Activated naive CD8-positive, alpha-beta T cell treated with anti-CD3 and anti-CD28 coated beads for 36 hours (primary cell): ENCODE measurements at regions not wholly inside any gene's neighbourhood (a gene's known extent, or its start where the extent isn't known, plus 50 kb on each side); places are given as distances from the start of the nearest gene placed in this dataset.

Source experiments
- DNase-seq: peaks from one replicate; pipeline ENCODE4 v3.0.0; 2021
- H3K27ac Mint-ChIP-seq: one replicate; pipeline ENCODE4 v1.8.0; 2022; ENCODE audit warnings: mild to moderate bottlenecking, moderate library complexity, mixed read lengths
- H3K27me3 Mint-ChIP-seq: one replicate; pipeline ENCODE4 v1.8.0; 2022; ENCODE audit warnings: mild to moderate bottlenecking, mixed read lengths
- H3K36me3 Mint-ChIP-seq: one replicate; pipeline ENCODE4 v1.8.0; 2021; ENCODE audit warnings: mild to moderate bottlenecking, mixed read lengths
- H3K4me1 Mint-ChIP-seq: one replicate; pipeline ENCODE4 v1.8.0; 2021; ENCODE audit warnings: mixed read lengths
- H3K4me3 Mint-ChIP-seq: one replicate; pipeline ENCODE4 v1.8.0; 2022; ENCODE audit warnings: mild to moderate bottlenecking, moderate library complexity, mixed read lengths
- H3K9me3 Mint-ChIP-seq: one replicate; pipeline ENCODE4 v1.8.0; 2022; ENCODE audit warnings: mixed read lengths

GRCh38 chr2:19461504-19462255 is 103.3 kb upstream of the OSR1 start:
- Mint-ChIP-seq H3K4me1 (no peaks in the 10 kb centered on the region), H3K9me3 (no peaks in the 10 kb centered on the region), H3K4me3 (no peak overlapping the region), H3K27me3 (peaks cover 11% of the 10 kb centered on the region), H3K27ac (no peak overlapping the region), H3K36me3 (no peaks in the 10 kb centered on the region)
- no peak for DNase-seq

- Mint-ChIP-seq H3K27me3 (peaks cover 11% of the 10 kb centered on the region), H3K9me3 (no peaks in the 10 kb centered on the region), H3K27ac (no peak overlapping the region), H3K36me3 (no peaks in the 10 kb centered on the region), H3K4me1 (no peaks in the 10 kb centered on the region), H3K4me3 (no peak overlapping the region)
- no peak for DNase-seq
Measured at GRCh38 chr2:19460761-19461160, 102.3 kb upstream of the OSR1 start.

GRCh38 chr2:19458427-19459003 is 100.1 kb upstream of the OSR1 start:
- H3K27ac Mint-ChIP-seq = no peak overlapping the region

GRCh38 chr2:19457809-19458208 is 99.4 kb upstream of the OSR1 start:
- Mint-ChIP-seq H3K4me1 (no peaks in the 10 kb centered on the region), H3K36me3 (no peaks in the 10 kb centered on the region), H3K27me3 (peaks cover 4% of the 10 kb centered on the region), H3K4me3 (no peak overlapping the region), H3K9me3 (peaks cover 5% of the 10 kb centered on the region), H3K27ac (no peak overlapping the region)
- no peak for DNase-seq

More at GRCh38 chr2:19458427-19459003, 100.1 kb upstream of the OSR1 start:
- Mint-ChIP-seq H3K9me3 (peaks cover 5% of the 10 kb centered on the region), H3K36me3 (no peaks in the 10 kb centered on the region), H3K4me1 (no peaks in the 10 kb centered on the region), H3K27me3 (peaks cover 9% of the 10 kb centered on the region), H3K4me3 (no peak overlapping the region)
- no peak for DNase-seq

GRCh38 chr2:19456705-19457309 is 98.4 kb upstream of the OSR1 start:
- no peak overlapping the region for H3K4me3 Mint-ChIP-seq
- peaks cover 5% of the 10 kb centered on the region for H3K9me3 Mint-ChIP-seq
- no peak overlapping the region for H3K27ac Mint-ChIP-seq
- H3K27me3 Mint-ChIP-seq = peaks cover under 1% of the 10 kb centered on the region
- no peaks in the 10 kb centered on the region for H3K36me3 Mint-ChIP-seq
- no peaks in the 10 kb centered on the region for H3K4me1 Mint-ChIP-seq
- no peak for DNase-seq

GRCh38 chr2:19454125-19454524 is 95.7 kb upstream of the OSR1 start:
- H3K4me3 Mint-ChIP-seq = no peak overlapping the region
- no peaks in the 10 kb centered on the region for H3K36me3 Mint-ChIP-seq
- H3K27ac Mint-ChIP-seq = no peak overlapping the region
- no peaks in the 10 kb centered on the region for H3K27me3 Mint-ChIP-seq
- H3K4me1 Mint-ChIP-seq = no peaks in the 10 kb centered on the region
- H3K9me3 Mint-ChIP-seq = peaks cover 5% of the 10 kb centered on the region
- DNase-seq = no peak

- Mint-ChIP-seq H3K36me3 (no peaks in the 10 kb centered on the region), H3K4me1 (no peaks in the 10 kb centered on the region), H3K4me3 (no peak overlapping the region), H3K27ac (no peak overlapping the region), H3K9me3 (peaks cover 2% of the 10 kb centered on the region), H3K27me3 (peaks cover 6% of the 10 kb centered on the region)
- DNase-seq = no peak
Measured at GRCh38 chr2:19442731-19443130, 84.3 kb upstream of the OSR1 start.

- DNase-seq = no peak
- H3K27ac Mint-ChIP-seq = no peak overlapping the region
- no peak overlapping the region for H3K4me3 Mint-ChIP-seq
- H3K36me3 Mint-ChIP-seq = no peaks in the 10 kb centered on the region
- H3K9me3 Mint-ChIP-seq = no peaks in the 10 kb centered on the region
- H3K4me1 Mint-ChIP-seq = no peaks in the 10 kb centered on the region
- H3K27me3 Mint-ChIP-seq = peaks cover 14% of the 10 kb centered on the region
Measured at GRCh38 chr2:19439081-19439480, 80.7 kb upstream of the OSR1 start.

GRCh38 chr2:19435815-19436214 is 77.4 kb upstream of the OSR1 start:
- no peaks in the 10 kb centered on the region for H3K9me3 Mint-ChIP-seq
- no peak overlapping the region for H3K27ac Mint-ChIP-seq
- H3K27me3 Mint-ChIP-seq = peaks cover 19% of the 10 kb centered on the region
- no peak for DNase-seq
- no peak overlapping the region for H3K4me3 Mint-ChIP-seq
- no peaks in the 10 kb centered on the region for H3K36me3 Mint-ChIP-seq
- H3K4me1 Mint-ChIP-seq = no peaks in the 10 kb centered on the region

GRCh38 chr2:19434413-19434812 is 76.0 kb upstream of the OSR1 start:
- DNase-seq = no peak
- Mint-ChIP-seq H3K27ac (no peak overlapping the region), H3K27me3 (peaks cover 19% of the 10 kb centered on the region), H3K9me3 (no peaks in the 10 kb centered on the region), H3K36me3 (no peaks in the 10 kb centered on the region), H3K4me1 (no peaks in the 10 kb centered on the region), H3K4me3 (no peak overlapping the region)

- H3K27me3 Mint-ChIP-seq = peaks cover 38% of the 10 kb centered on the region
- H3K4me1 Mint-ChIP-seq = no peaks in the 10 kb centered on the region
- H3K27ac Mint-ChIP-seq = no peak overlapping the region
- no peaks in the 10 kb centered on the region for H3K36me3 Mint-ChIP-seq
- DNase-seq = no peak
- no peaks in the 10 kb centered on the region for H3K9me3 Mint-ChIP-seq
- H3K4me3 Mint-ChIP-seq = no peak overlapping the region
Measured at GRCh38 chr2:19426941-19427340, 68.5 kb upstream of the OSR1 start.

GRCh38 chr2:19426144-19426543 is 67.7 kb upstream of the OSR1 start:
- DNase-seq = no peak
- Mint-ChIP-seq H3K27ac (no peak overlapping the region), H3K9me3 (no peaks in the 10 kb centered on the region), H3K4me3 (no peak overlapping the region), H3K4me1 (no peaks in the 10 kb centered on the region), H3K27me3 (peaks cover 42% of the 10 kb centered on the region), H3K36me3 (no peaks in the 10 kb centered on the region)

GRCh38 chr2:19425419-19425818 is 67.0 kb upstream of the OSR1 start:
- Mint-ChIP-seq H3K36me3 (no peaks in the 10 kb centered on the region), H3K27me3 (peaks cover 42% of the 10 kb centered on the region), H3K4me3 (no peak overlapping the region), H3K4me1 (no peaks in the 10 kb centered on the region), H3K27ac (no peak overlapping the region), H3K9me3 (no peaks in the 10 kb centered on the region)
- DNase-seq = no peak

GRCh38 chr2:19419211-19419880 is 60.9 kb upstream of the OSR1 start:
- Mint-ChIP-seq H3K36me3 (no peaks in the 10 kb centered on the region), H3K27ac (no peak overlapping the region), H3K9me3 (no peaks in the 10 kb centered on the region), H3K4me3 (no peak overlapping the region), H3K4me1 (no peaks in the 10 kb centered on the region), H3K27me3 (peaks cover 40% of the 10 kb centered on the region)
- DNase-seq = no peak
